ENCODE measurements at regions not wholly inside any gene's neighbourhood (a gene's known extent, or its start where the extent isn't known, plus 50 kb on each side); places are given as distances from the start of the nearest gene placed in this dataset.
A peak's percentile ranks its signal among the peaks of the same experiment; 100 is the strongest.

DNA sequence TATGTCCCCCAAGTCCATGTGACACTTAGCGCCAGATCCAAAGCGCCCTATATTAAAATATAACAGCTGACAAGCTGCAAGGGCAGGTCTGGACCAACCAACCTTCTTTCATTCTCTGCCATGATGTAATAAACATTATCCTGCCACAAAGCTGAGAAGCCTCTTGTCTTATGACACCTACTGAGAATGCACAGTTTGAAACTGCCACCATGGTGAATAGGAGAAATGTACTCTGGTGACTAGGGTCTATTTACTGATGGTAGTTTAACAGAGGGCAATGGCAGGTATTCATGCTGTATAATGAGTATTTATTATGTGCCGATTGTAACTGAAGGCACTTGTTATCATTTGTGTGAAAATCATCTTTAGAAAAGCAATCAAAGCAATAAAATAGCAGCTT is 634.0 kb downstream of the OTOL1 start:
- H4K20me1 ChIP-seq (ENCODE audit: low read depth), result no peaks in the 10 kb centered on the region
- H3K9me3 ChIP-seq (ENCODE audit: low read depth), result no peaks in the 10 kb centered on the region
- no peaks in the 10 kb centered on the region for H3K79me2 ChIP-seq (ENCODE audit: low read depth)
- no peaks in the 10 kb centered on the region for H3K27me3 ChIP-seq
- no peak overlapping the region for H3K4me2 ChIP-seq
- H3K36me3 ChIP-seq, result no peaks in the 10 kb centered on the region
- H3K9ac ChIP-seq, result no peak overlapping the region
- H3F3A ChIP-seq (ENCODE audit: low read depth), result no peaks in the 10 kb centered on the region
- H2AFZ ChIP-seq (replicated peaks), result no peak overlapping the region
- DNase-seq (ENCODE audit: low spot score), result no peak
- H3K9me3 Mint-ChIP-seq, result no peaks in the 10 kb centered on the region
- TF ChIP-seq EZH2 (IDR thresholded peaks at IDR 0.05), result no peak
- no peak for TF ChIP-seq EZH2phosphoT487 (IDR thresholded peaks at IDR 0.05)
- H3K27ac ChIP-seq, result no peak overlapping the region
- no peak overlapping the region for H3K4me3 ChIP-seq
- H3K36me3 Mint-ChIP-seq, result no peaks in the 10 kb centered on the region
- peaks cover 5% of the 10 kb centered on the region for H3K4me1 ChIP-seq
- H3K4me1 Mint-ChIP-seq, result peaks cover 6% of the 10 kb centered on the region
- no peak overlapping the region for H3K4me3 Mint-ChIP-seq
- no peaks in the 10 kb centered on the region for H3K27me3 Mint-ChIP-seq (ENCODE audit: insufficient read depth, low read depth)
- H3K27ac Mint-ChIP-seq, result no peak overlapping the region

DNA sequence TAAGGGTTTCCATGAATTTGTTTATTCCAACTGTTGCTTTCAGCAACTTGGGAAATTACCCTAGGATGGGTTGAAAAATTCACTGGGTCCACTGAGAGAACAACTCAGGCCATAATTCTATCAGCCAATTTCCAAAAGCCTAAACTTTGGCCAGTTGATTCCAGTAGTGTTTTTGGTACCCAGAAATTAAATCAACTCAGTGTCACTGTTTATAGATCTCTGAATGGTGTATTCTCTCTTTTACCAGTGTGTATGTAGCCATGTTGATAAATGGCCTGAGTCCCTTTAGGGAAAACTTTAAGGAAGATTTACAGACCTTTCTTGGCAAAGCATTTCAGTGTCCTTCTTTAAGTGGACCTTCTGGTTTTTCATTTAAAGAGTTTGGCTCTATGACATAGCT is 636.4 kb downstream of the OTOL1 start:
- Histone ChIP-seq H4K20me1 (ENCODE audit: low read depth) (no peaks in the 10 kb centered on the region), H3K27me3 (no peaks in the 10 kb centered on the region), H3K9me3 (ENCODE audit: low read depth) (no peaks in the 10 kb centered on the region), H2AFZ (replicated peaks) (no peak overlapping the region), H3K4me3 (no peak overlapping the region), H3K4me1 (peaks cover 5% of the 10 kb centered on the region), H3K79me2 (ENCODE audit: low read depth) (no peaks in the 10 kb centered on the region), H3F3A (ENCODE audit: low read depth) (no peaks in the 10 kb centered on the region), H3K4me2 (no peak overlapping the region), H3K27ac (no peak overlapping the region), H3K36me3 (no peaks in the 10 kb centered on the region), H3K9ac (no peak overlapping the region)
- H3K27me3 Mint-ChIP-seq (ENCODE audit: insufficient read depth, low read depth), result no peaks in the 10 kb centered on the region
- TF ChIP-seq, protein P1, sequence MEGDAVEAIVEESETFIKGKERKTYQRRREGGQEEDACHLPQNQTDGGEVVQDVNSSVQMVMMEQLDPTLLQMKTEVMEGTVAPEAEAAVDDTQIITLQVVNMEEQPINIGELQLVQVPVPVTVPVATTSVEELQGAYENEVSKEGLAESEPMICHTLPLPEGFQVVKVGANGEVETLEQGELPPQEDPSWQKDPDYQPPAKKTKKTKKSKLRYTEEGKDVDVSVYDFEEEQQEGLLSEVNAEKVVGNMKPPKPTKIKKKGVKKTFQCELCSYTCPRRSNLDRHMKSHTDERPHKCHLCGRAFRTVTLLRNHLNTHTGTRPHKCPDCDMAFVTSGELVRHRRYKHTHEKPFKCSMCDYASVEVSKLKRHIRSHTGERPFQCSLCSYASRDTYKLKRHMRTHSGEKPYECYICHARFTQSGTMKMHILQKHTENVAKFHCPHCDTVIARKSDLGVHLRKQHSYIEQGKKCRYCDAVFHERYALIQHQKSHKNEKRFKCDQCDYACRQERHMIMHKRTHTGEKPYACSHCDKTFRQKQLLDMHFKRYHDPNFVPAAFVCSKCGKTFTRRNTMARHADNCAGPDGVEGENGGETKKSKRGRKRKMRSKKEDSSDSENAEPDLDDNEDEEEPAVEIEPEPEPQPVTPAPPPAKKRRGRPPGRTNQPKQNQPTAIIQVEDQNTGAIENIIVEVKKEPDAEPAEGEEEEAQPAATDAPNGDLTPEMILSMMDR (IDR thresholded peaks at IDR 0.05), result no peak
- TF ChIP-seq EZH2phosphoT487 (IDR thresholded peaks at IDR 0.05) (no peak), EZH2 (IDR thresholded peaks at IDR 0.05) (no peak)
- H3K9me3 Mint-ChIP-seq, result no peaks in the 10 kb centered on the region
- no peak overlapping the region for H3K27ac Mint-ChIP-seq
- peaks cover 6% of the 10 kb centered on the region for H3K4me1 Mint-ChIP-seq
- H3K36me3 Mint-ChIP-seq, result no peaks in the 10 kb centered on the region
- H3K4me3 Mint-ChIP-seq, result no peak overlapping the region
- no peak for DNase-seq (ENCODE audit: low spot score)

GRCh38 chr3:162134571-162134970 is 638.0 kb downstream of the OTOL1 start:
- H3K27ac ChIP-seq, result no peak overlapping the region
- H3K36me3 ChIP-seq, result no peaks in the 10 kb centered on the region
- no peaks in the 10 kb centered on the region for H3K36me3 Mint-ChIP-seq
- no peak overlapping the region for H3K4me3 Mint-ChIP-seq
- H3K9me3 ChIP-seq (ENCODE audit: low read depth), result no peaks in the 10 kb centered on the region
- no peaks in the 10 kb centered on the region for H3K79me2 ChIP-seq (ENCODE audit: low read depth)
- H3K4me1 ChIP-seq, result peaks cover 5% of the 10 kb centered on the region
- peak overlapping the region; percentile 84 for H2AFZ ChIP-seq (replicated peaks)
- no peaks in the 10 kb centered on the region for H3F3A ChIP-seq (ENCODE audit: low read depth)
- H3K27me3 ChIP-seq, result no peaks in the 10 kb centered on the region
- no peak overlapping the region for H3K4me2 ChIP-seq
- no peaks in the 10 kb centered on the region for H3K9me3 Mint-ChIP-seq
- no peak for DNase-seq (ENCODE audit: low spot score)
- H3K4me1 Mint-ChIP-seq, result peaks cover 6% of the 10 kb centered on the region
- no peak overlapping the region for H3K27ac Mint-ChIP-seq
- no peak for TF ChIP-seq EZH2 (IDR thresholded peaks at IDR 0.05)
- TF ChIP-seq, protein P1 (IDR thresholded peaks at IDR 0.05), result no peak
- no peak for TF ChIP-seq EZH2phosphoT487 (IDR thresholded peaks at IDR 0.05)
- H3K4me3 ChIP-seq, result no peak overlapping the region
- no peaks in the 10 kb centered on the region for H3K27me3 Mint-ChIP-seq (ENCODE audit: insufficient read depth, low read depth)
- H4K20me1 ChIP-seq (ENCODE audit: low read depth), result no peaks in the 10 kb centered on the region
- H3K9ac ChIP-seq, result no peak overlapping the region

DNA sequence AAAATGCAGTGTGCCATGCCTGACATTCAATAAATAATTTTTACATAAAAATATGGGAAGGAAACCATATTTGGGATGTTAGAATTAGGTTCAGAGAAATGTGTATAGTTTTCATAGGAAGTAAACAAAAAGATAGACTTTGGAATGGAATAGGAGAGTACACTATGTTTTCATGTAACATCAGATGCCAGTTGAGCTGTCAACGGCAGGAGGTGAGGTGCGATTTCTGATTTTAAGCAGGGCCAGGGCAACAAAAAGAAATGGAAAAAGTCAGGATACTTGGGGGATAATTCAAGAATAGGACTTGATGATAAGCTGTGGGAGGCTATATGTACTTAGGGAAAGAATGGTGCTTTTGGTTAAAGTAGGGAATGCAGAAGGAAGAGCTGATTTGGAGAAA is 639.5 kb downstream of the OTOL1 start:
- DNase-seq (ENCODE audit: low spot score), result no peak
- Mint-ChIP-seq H3K36me3 (no peaks in the 10 kb centered on the region), H3K4me1 (no peaks in the 10 kb centered on the region), H3K27me3 (ENCODE audit: insufficient read depth, low read depth) (no peaks in the 10 kb centered on the region), H3K27ac (no peak overlapping the region), H3K9me3 (no peaks in the 10 kb centered on the region), H3K4me3 (no peak overlapping the region)
- no peaks in the 10 kb centered on the region for H3K9me3 ChIP-seq (ENCODE audit: low read depth)
- H2AFZ ChIP-seq (replicated peaks), result no peak overlapping the region
- H3F3A ChIP-seq (ENCODE audit: low read depth), result no peaks in the 10 kb centered on the region
- no peaks in the 10 kb centered on the region for H3K79me2 ChIP-seq (ENCODE audit: low read depth)
- H3K4me2 ChIP-seq, result no peak overlapping the region
- H3K9ac ChIP-seq, result no peak overlapping the region
- TF ChIP-seq EZH2phosphoT487 (IDR thresholded peaks at IDR 0.05) (no peak), EZH2 (IDR thresholded peaks at IDR 0.05) (no peak)
- TF ChIP-seq, protein P1 (IDR thresholded peaks at IDR 0.05), result no peak
- no peaks in the 10 kb centered on the region for H4K20me1 ChIP-seq (ENCODE audit: low read depth)
- H3K36me3 ChIP-seq, result no peaks in the 10 kb centered on the region
- peaks cover 5% of the 10 kb centered on the region for H3K4me1 ChIP-seq
- no peaks in the 10 kb centered on the region for H3K27me3 ChIP-seq
- H3K27ac ChIP-seq, result no peak overlapping the region
- H3K4me3 ChIP-seq, result no peak overlapping the region
